ENCODE measurements at regions not wholly inside any gene's neighbourhood (a gene's known extent, or its start where the extent isn't known, plus 50 kb on each side); places are given as distances from the start of the nearest gene placed in this dataset.
"Not testable (repeated sequence)": the region's sequence is repeated elsewhere in the genome, so short reads cannot be mapped to it uniquely, and the experiment has no call there.

DNA sequence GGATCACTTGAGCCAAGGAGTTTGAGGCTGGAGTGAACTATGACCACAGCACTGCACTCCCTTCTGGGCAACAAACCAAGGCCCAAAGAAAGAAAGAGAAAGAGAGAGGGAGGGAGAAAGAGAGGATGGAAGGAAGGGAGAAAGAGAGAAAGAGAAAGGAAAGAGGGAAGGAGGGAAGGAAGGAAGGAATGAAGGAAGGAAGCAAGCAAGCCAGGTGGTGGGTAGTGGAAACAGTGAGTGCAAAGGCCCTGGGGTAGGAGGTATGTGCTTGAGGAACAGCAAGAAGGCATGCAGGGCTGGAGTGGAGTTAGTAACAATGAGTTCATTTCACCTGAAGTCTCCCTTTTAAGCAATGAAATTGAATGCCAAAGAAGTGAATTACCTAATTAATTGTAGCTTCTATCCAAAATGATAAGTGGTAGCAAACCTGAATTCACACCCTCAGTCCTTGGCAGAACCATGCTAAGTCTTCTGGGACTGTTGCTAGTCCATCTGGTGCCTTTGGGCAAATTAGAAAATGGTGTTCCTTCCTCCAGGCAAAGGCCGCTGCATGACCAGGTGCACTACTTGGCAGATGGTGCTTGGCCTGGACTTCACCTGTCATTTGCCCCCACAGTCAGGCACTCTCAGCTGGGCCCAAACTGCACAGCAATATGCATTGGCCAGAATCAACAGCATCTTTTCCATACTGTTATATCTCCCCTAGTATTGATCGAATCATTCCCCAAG, 67.4 kb upstream of the MPP7 start:
- no peaks in the 10 kb centered on the region for H3K36me3 ChIP-seq (ENCODE audit: insufficient read depth in 1 of 2, low read depth in 1 of 2)
- H3K27me3 ChIP-seq (ENCODE audit: insufficient read depth in 3 of 3, low read length in 2 of 3) = no peaks in the 10 kb centered on the region
- DNase-seq (no peak), ATAC-seq (no peak)
- intact Hi-C loops (cut with DNase I) = loop anchor here in 1 of 2 donors (5.0 kb wide), 1 partner anchor 33 kb away; no protein-coding TSS in a partner anchor
- no peaks in the 10 kb centered on the region for H3K9me3 ChIP-seq
- WGBS, 3 donors = 94 to 98% (median 94%) methylated on average over 2 of the region's 2 CpGs
- H3K4me3 ChIP-seq = no peak overlapping the region
- TF ChIP-seq, protein P1, sequence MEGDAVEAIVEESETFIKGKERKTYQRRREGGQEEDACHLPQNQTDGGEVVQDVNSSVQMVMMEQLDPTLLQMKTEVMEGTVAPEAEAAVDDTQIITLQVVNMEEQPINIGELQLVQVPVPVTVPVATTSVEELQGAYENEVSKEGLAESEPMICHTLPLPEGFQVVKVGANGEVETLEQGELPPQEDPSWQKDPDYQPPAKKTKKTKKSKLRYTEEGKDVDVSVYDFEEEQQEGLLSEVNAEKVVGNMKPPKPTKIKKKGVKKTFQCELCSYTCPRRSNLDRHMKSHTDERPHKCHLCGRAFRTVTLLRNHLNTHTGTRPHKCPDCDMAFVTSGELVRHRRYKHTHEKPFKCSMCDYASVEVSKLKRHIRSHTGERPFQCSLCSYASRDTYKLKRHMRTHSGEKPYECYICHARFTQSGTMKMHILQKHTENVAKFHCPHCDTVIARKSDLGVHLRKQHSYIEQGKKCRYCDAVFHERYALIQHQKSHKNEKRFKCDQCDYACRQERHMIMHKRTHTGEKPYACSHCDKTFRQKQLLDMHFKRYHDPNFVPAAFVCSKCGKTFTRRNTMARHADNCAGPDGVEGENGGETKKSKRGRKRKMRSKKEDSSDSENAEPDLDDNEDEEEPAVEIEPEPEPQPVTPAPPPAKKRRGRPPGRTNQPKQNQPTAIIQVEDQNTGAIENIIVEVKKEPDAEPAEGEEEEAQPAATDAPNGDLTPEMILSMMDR (IDR thresholded peaks at IDR 0.05) = no peak
- H3K4me1 ChIP-seq = no peaks in the 10 kb centered on the region
- H3K27ac ChIP-seq = no peak overlapping the region

- H3K4me1 ChIP-seq; ATAC-seq; H3K27me3 ChIP-seq (ENCODE audit: insufficient read depth in 3 of 3, low read length in 2 of 3); H3K27ac ChIP-seq; H3K9me3 ChIP-seq; H3K4me3 ChIP-seq; DNase-seq; H3K36me3 ChIP-seq (ENCODE audit: insufficient read depth in 1 of 2, low read depth in 1 of 2): not testable (repeated sequence)
- WGBS, 3 donors = 89 to 92% (median 91%) methylated on average over 1 of the region's 1 CpG
- intact Hi-C loops (cut with DNase I) = loop anchor here in 1 of 2 donors (5.0 kb wide), 1 partner anchor 34 kb away; no protein-coding TSS in a partner anchor
Observed at GRCh38 chr10:28371638-28372037, 68.8 kb upstream of the MPP7 start.

GRCh38 chr10:28374036-28374435, 71.2 kb upstream of the MPP7 start:
- intact Hi-C loops (cut with DNase I) = loop anchor here in 1 of 2 donors (5.0 kb wide), 1 partner anchor 37 kb away; no protein-coding TSS in a partner anchor

GRCh38 chr10:28375399-28376354, 72.8 kb upstream of the MPP7 start:
- WGBS, 3 donors = 79 to 81% (median 79%) methylated on average over 10 of the region's 10 CpGs
- intact Hi-C loops (cut with DNase I) = no loop called here
- ATAC-seq = no peak

More at GRCh38 chr10:28374036-28374435, 71.2 kb upstream of the MPP7 start:
- Histone ChIP-seq H3K4me1 (no peaks in the 10 kb centered on the region), H3K4me3 (no peak overlapping the region), H3K9me3 (no peaks in the 10 kb centered on the region), H3K36me3 (ENCODE audit: insufficient read depth in 1 of 2, low read depth in 1 of 2) (no peaks in the 10 kb centered on the region), H3K27ac (no peak overlapping the region), H3K27me3 (ENCODE audit: insufficient read depth in 3 of 3, low read length in 2 of 3) (no peaks in the 10 kb centered on the region)
- WGBS, 3 donors = 74 to 91% (median 85%) methylated on average over 2 of the region's 2 CpGs
- no peak for ATAC-seq
- TF ChIP-seq, protein P1 (IDR thresholded peaks at IDR 0.05) = no peak
- DNase-seq = no peak

More at GRCh38 chr10:28375399-28376354, 72.8 kb upstream of the MPP7 start:
- Histone ChIP-seq H3K4me3 (no peak overlapping the region), H3K27me3 (ENCODE audit: insufficient read depth in 3 of 3, low read length in 2 of 3) (no peaks in the 10 kb centered on the region), H3K4me1 (no peaks in the 10 kb centered on the region), H3K27ac (no peak overlapping the region), H3K9me3 (no peaks in the 10 kb centered on the region), H3K36me3 (ENCODE audit: insufficient read depth in 1 of 2, low read depth in 1 of 2) (no peaks in the 10 kb centered on the region)
- TF ChIP-seq, protein P1 (IDR thresholded peaks at IDR 0.05) = no peak
- DNase-seq = no peak
